CD4-positive, alpha-beta T cell (primary cell): ENCODE measurements at regions not wholly inside any gene's neighbourhood (a gene's known extent, or its start where the extent isn't known, plus 50 kb on each side); places are given as distances from the start of the nearest gene placed in this dataset.
A peak's percentile ranks its signal among the peaks of the same experiment; 100 is the strongest.

ENCODE experiments used
- ATAC-seq: fragments of 200-7000 bp; cut with Tn5 transposase; one replicate; pipeline ENCODE4 v1.10.0; 2022; ENCODE audit warnings: mild to moderate bottlenecking; ENCODE audit not compliant: poor library complexity
- CTCF ChIA-PET: fragments of 350-600 bp; sonication (Branson Sonifier 250); formaldehyde crosslinking; loops from one replicate; lab custom pipeline; 2021; ENCODE audit warnings: antibody characterized with exemption, inconsistent platforms; lab: Charles Lee
- POLR2A ChIA-PET: fragments of 350-600 bp; sonication (Branson Sonifier 250); formaldehyde crosslinking; loops from one replicate; lab custom pipeline; 2021; ENCODE audit warnings: antibody characterized with exemption, inconsistent platforms; lab: Charles Lee
- DNase-seq, 14 experiments: peaks; one replicate each; pipeline ENCODE4 v3.0.0-alpha.2; 2013 to 2020; ENCODE audit warnings: mixed read lengths in 2 of 14
- H3K27ac ChIP-seq, 2 donors: one replicate each; pipeline versions ENCODE4 v1.5.1 to v1.7.0; 2013; ENCODE audit warnings: low read length in 2 of 2, low read depth in 1 of 2, mild to moderate bottlenecking in 1 of 2
- H3K27me3 ChIP-seq, 2 experiments: 1 replicate in 1 of 2; 2 replicates in 1 of 2; pipeline versions ENCODE4 v1.6.1 to v1.7.0; 2013; ENCODE audit warnings: low read length in 2 of 2, control low read depth in 1 of 2, mild to moderate bottlenecking in 1 of 2, moderate library complexity in 1 of 2; ENCODE audit not compliant: insufficient read depth in 2 of 2, control insufficient read depth in 1 of 2
- H3K36me3 ChIP-seq: one replicate; pipeline ENCODE4 v1.6.1; 2013; ENCODE audit warnings: low read length, control low read depth; ENCODE audit not compliant: insufficient read depth
- H3K4me1 ChIP-seq: one replicate; pipeline ENCODE4 v1.6.1; 2013; ENCODE audit warnings: low read length, control low read depth; ENCODE audit not compliant: insufficient read depth
- H3K4me3 ChIP-seq: one replicate; pipeline ENCODE4 v1.5.1; 2013; ENCODE audit warnings: mild to moderate bottlenecking, low read length, moderate library complexity
- H3K9me3 ChIP-seq, 2 experiments: 1 replicate in 1 of 2; 2 replicates in 1 of 2; pipeline versions ENCODE4 v1.6.1 to v1.7.0; 2013; ENCODE audit warnings: low read length in 2 of 2, mild to moderate bottlenecking in 2 of 2, control low read depth in 1 of 2, moderate library complexity in 1 of 2; ENCODE audit not compliant: control insufficient read depth in 1 of 2, insufficient read depth in 1 of 2
- H3K27ac Mint-ChIP-seq: one replicate; pipeline ENCODE4 v1.8.0; 2020; ENCODE audit warnings: mixed read lengths
- H3K27me3 Mint-ChIP-seq: one replicate; pipeline ENCODE4 v1.8.0; 2021; ENCODE audit warnings: mixed read lengths
- H3K36me3 Mint-ChIP-seq: one replicate; pipeline ENCODE4 v1.8.0; 2021; ENCODE audit warnings: low read depth, mixed read lengths
- H3K4me1 Mint-ChIP-seq: one replicate; pipeline ENCODE4 v1.8.0; 2021; ENCODE audit warnings: low read depth, mixed read lengths
- H3K4me3 Mint-ChIP-seq: one replicate; pipeline ENCODE4 v1.8.0; 2020; ENCODE audit warnings: mild to moderate bottlenecking, mixed read lengths
- H3K9me3 Mint-ChIP-seq: one replicate; pipeline ENCODE4 v1.8.0; 2020; ENCODE audit warnings: mixed read lengths
- intact Hi-C, 2 experiments: fragments of 100-400 bp; cut with DNase I in 1 of 2; cut with micrococcal nuclease in 1 of 2; formaldehyde crosslinking; loops; one replicate each; pipeline versions ENCODE4 v1.15.1 to v1.9.0; 2023 to 2025; cut with DNase I, micrococcal nuclease
- TF ChIP-seq, protein P1 (sequence below): fragments of 200-600 bp; IDR thresholded peaks from one replicate; pipeline ENCODE4 v1.8.0; 2022; ENCODE audit warnings: antibody characterized with exemption, mild to moderate bottlenecking

DNA sequence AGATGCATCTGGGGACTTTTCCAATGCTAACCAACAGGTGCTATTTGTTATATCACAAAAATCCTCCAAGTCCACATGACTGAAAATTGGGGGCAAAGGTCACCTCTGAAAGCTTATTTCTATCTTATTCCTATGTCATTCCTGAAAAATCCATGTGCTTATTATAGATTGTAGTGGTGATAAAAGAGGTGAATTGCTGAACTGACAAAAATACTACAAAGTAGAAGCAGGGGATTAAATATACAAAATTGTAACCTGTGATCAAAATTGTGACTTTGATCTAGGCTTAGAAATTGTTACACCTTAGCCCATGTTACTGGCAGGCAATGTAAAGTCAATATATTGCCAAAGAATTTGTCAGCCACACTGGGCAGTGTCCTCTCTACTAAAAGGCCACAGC, 62.3 kb downstream of the IER5 start:
- Histone ChIP-seq H3K36me3 (no peaks in the 10 kb centered on the region), H3K27ac (no peak overlapping the region), H3K9me3 (no peaks in the 10 kb centered on the region), H3K4me3 (no peak overlapping the region), H3K4me1 (peaks cover 54% of the 10 kb centered on the region), H3K27me3 (no peaks in the 10 kb centered on the region)
- H3K4me1 Mint-ChIP-seq: peaks cover 70% of the 10 kb centered on the region
- H3K36me3 Mint-ChIP-seq: no peaks in the 10 kb centered on the region
- no peaks in the 10 kb centered on the region for H3K27me3 Mint-ChIP-seq
- ChIA-PET CTCF (interaction anchor here (3.0 to 3.8 kb wide), 2 partner anchors 16 to 66 kb away, joined by 15 to 17 read pairs; no protein-coding TSS in a partner anchor), POLR2A (interaction anchor here (1.2 to 4.7 kb wide), 4 partner anchors 11 to 46 kb away, joined by 3 to 86 read pairs (median 18); no protein-coding TSS in a partner anchor)
- ATAC-seq: no peak
- H3K27ac Mint-ChIP-seq: peak overlapping the region; percentile 87
- intact Hi-C loops: no loop called here
- no peak for DNase-seq
- no peak overlapping the region for H3K4me3 Mint-ChIP-seq
- no peaks in the 10 kb centered on the region for H3K9me3 Mint-ChIP-seq
- TF ChIP-seq, protein P1, sequence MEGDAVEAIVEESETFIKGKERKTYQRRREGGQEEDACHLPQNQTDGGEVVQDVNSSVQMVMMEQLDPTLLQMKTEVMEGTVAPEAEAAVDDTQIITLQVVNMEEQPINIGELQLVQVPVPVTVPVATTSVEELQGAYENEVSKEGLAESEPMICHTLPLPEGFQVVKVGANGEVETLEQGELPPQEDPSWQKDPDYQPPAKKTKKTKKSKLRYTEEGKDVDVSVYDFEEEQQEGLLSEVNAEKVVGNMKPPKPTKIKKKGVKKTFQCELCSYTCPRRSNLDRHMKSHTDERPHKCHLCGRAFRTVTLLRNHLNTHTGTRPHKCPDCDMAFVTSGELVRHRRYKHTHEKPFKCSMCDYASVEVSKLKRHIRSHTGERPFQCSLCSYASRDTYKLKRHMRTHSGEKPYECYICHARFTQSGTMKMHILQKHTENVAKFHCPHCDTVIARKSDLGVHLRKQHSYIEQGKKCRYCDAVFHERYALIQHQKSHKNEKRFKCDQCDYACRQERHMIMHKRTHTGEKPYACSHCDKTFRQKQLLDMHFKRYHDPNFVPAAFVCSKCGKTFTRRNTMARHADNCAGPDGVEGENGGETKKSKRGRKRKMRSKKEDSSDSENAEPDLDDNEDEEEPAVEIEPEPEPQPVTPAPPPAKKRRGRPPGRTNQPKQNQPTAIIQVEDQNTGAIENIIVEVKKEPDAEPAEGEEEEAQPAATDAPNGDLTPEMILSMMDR: no peak

DNA sequence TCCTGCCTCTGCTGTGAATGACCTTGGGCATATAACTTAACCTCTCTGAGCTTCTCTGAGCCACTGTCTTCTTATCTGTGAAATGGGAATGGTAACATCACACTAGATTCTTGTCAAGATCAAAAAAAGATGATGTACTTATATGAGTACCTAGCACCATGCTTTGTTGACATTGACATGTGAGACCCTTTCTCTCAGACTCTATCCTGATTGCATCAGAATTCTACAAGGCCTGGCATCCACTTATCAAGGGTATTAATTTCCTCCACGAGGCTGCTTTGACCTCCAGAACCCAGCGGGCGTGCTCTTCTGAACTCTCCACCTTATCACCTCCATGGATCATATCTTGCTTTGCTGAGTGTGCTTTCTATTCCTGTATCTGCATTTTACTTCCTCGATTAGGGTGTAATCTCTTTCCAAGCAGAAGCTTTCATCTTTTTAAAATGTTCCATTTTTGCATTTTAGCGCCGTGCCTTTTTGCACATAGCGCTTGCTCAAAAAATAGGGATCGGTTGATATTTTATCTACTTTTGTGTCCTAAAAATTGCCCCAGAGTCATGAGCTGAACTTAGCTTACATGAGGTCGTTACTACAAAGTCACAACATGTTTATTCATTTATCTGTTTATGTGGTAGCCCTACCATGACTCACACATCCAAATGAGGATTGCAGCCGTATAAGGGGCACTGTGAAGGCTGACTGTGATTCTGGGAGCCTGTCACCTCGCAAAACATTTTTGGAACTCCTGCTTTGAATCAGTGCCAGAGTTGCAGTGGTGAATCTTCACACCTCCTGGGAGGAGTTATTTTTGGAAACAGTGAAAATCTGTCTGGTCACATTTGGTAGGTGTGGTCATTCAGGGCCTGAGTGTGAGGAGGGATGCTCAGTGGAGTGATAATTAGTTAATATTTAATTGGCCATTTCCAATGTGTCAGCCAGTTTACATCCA, 63.2 kb downstream of the IER5 start:
- no peak overlapping the region for H3K4me3 ChIP-seq
- H3K27ac ChIP-seq: no peak overlapping the region
- intact Hi-C loops: no loop called here
- H3K4me3 Mint-ChIP-seq: no peak overlapping the region
- H3K27me3 ChIP-seq: no peaks in the 10 kb centered on the region
- POLR2A ChIA-PET: interaction anchor here (0.7 to 4.7 kb wide), 4 partner anchors 10 to 47 kb away, joined by 4 to 86 read pairs (median 18); no protein-coding TSS in a partner anchor
- peak overlapping the region; percentile 32 for H3K27ac Mint-ChIP-seq
- no peak for ATAC-seq
- H3K36me3 ChIP-seq: no peaks in the 10 kb centered on the region
- CTCF ChIA-PET: interaction anchor here (0.9 to 3.8 kb wide), 3 partner anchors 9 to 45 kb away, joined by 3 to 17 read pairs (median 6); no protein-coding TSS in a partner anchor
- no peaks in the 10 kb centered on the region for H3K9me3 Mint-ChIP-seq
- no peaks in the 10 kb centered on the region for H3K9me3 ChIP-seq
- H3K4me1 Mint-ChIP-seq: peaks cover 62% of the 10 kb centered on the region
- H3K27me3 Mint-ChIP-seq: no peaks in the 10 kb centered on the region
- TF ChIP-seq, protein P1: no peak
- no peak for DNase-seq
- H3K36me3 Mint-ChIP-seq: no peaks in the 10 kb centered on the region
- H3K4me1 ChIP-seq: peaks cover 58% of the 10 kb centered on the region

DNA sequence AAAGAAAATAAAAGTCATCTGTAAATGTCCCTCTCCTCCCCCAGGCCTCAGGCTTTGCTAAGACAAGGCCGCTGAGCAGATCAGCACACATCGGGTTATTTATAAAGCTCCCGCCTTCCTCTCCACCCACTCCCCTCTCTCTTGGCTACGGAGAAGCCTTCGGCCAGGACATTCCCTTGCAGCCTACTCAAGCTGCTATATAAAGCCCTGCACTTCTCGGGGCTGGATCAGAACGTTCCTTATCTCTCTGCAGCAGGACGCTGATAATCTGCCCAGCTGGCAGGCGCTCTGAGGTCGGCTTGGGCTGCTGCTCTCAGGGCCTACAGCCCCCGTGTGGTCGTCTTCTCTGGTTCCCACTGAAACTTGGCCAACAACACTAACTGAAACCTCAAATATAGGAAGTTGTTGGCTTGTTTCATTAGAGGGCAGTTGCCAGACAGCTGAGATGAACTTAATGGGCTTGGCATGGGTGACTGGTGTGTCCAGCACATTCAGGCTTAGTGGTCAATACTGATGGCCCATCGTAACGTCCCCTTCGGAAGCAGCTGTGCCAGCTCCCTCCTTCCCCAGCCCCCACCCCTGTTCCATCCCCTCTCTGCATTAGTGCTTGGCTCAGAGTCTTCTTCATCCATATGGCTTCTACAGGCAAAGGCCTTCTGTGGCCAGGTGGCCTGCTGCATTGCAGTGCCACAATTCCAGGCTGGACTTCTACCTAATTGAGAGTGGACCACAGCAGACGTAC, 64.6 kb downstream of the IER5 start:
- ChIA-PET POLR2A (interaction anchor here (0.7 to 3.3 kb wide), 3 partner anchors 10 to 46 kb away, joined by 4 to 13 read pairs (median 4); no protein-coding TSS in a partner anchor), CTCF (interaction anchor here (0.9 to 1.4 kb wide), 2 partner anchors 11 to 46 kb away, joined by 3 to 6 read pairs; no protein-coding TSS in a partner anchor)
- Histone ChIP-seq H3K4me1 (peaks cover 54% of the 10 kb centered on the region), H3K27ac (no peak overlapping the region), H3K27me3 (no peaks in the 10 kb centered on the region), H3K36me3 (no peaks in the 10 kb centered on the region), H3K9me3 (no peaks in the 10 kb centered on the region), H3K4me3 (no peak overlapping the region)
- no peak overlapping the region for H3K4me3 Mint-ChIP-seq
- ATAC-seq (no peak), DNase-seq (peak in 2 of 14 experiments; percentile 35 to 44)
- no peak overlapping the region for H3K27ac Mint-ChIP-seq
- TF ChIP-seq, protein P1: no peak
- no peaks in the 10 kb centered on the region for H3K27me3 Mint-ChIP-seq
- peaks cover 63% of the 10 kb centered on the region for H3K4me1 Mint-ChIP-seq
- no peaks in the 10 kb centered on the region for H3K9me3 Mint-ChIP-seq
- H3K36me3 Mint-ChIP-seq: no peaks in the 10 kb centered on the region
- intact Hi-C loops: no loop called here
